ENCODE measurements at regions not wholly inside any gene's neighbourhood (a gene's known extent, or its start where the extent isn't known, plus 50 kb on each side); places are given as distances from the start of the nearest gene placed in this dataset.

- no peak for TF ChIP-seq CTCF (IDR thresholded peaks at IDR 0.05; ENCODE audit: low read depth, low read length, poor library complexity, severe bottlenecking)
- no peak for TF ChIP-seq EZH2phosphoT487 (IDR thresholded peaks at IDR 0.05; ENCODE audit: borderline replicate concordance, low read length)
Measured at GRCh38 chr3:147701195-147701594, 292.0 kb downstream of the ZIC1 start.
